ENCODE measurements at regions not wholly inside any gene's neighbourhood (a gene's known extent, or its start where the extent isn't known, plus 50 kb on each side); places are given as distances from the start of the nearest gene placed in this dataset.

DNA sequence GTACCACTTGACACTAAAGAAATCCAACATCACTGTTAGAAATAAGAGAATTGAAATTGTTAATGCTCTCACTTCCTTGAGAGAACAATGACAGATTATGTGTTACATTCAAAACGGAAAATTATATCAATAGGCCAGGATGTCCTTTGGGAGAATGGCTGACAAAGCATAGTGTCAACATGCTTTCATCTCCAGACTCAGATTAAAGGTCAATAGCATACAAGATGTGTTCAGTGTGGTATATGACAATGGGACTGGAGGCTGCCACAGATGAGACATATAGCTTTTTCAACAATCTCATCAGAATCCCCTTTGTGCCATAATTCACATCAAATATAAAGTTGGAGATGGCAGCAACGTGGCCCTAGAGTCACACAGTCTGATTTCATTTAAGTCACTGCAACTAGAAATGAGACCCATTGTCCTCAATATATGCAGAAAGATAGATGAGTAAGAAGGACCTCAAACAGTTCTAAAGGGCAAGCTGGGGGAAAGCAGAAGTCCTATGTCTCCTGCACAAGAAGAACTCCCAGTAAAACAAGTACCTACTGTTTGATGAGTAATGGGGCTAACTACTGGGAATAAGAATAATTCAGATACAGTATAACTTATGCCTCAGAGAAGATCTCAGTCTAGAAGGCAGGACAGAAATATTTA, 327.9 kb downstream of the TTLL7 start:
- DNase-seq = no peak

DNA sequence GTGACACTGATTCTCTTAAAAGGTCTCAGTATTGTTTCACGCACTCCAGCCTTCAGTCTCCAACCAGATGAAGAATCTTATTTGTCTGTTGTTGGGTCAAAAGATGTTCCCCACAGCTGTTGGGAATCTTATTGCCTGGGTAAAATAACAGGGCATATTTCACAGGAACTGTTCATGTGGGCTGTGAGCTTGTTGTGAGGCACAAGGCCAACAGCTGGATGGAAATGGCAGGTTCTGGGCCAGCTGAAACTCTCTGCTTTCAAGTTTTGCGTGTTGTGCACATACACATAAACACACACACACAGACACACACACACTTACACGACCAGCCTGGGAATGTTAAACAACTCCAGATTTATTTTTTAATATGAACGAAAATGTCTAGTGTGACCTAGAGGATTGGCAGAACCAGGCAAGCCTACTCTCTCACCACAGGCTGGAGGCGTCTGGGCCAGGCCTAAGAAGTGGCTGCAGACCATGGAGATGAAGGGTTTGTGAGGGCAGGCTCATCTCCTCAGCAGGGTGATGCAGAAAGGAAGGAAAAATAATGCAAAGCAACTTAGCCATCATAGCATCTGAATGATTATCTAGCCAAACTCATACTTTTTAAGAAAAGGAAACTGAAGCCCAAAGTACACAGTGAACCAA, 357.0 kb downstream of the TTLL7 start:
- peak; percentile 63 for DNase-seq

DNA sequence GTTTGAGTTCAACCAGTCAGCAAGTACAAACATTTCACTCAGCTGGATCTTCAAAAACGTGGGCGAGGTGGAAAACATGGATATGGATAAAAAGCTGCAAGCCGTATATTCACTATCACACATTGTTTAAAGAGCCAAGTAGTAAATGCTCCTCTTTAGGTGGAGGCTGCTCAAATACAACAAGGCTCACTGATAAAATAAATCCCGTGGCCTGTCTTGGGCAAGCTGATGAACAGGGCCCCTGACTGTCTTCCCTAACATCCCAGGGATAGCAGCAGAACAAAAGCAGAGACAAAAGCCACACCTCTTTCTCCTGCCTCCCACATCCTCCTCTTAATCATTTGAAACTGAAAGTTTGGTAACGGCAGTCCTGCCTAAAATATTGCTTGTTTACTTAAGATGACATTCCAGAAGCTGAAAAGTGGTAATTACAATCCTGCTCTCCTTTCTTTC, 357.7 kb downstream of the TTLL7 start:
- peak; percentile 37 for DNase-seq

DNA sequence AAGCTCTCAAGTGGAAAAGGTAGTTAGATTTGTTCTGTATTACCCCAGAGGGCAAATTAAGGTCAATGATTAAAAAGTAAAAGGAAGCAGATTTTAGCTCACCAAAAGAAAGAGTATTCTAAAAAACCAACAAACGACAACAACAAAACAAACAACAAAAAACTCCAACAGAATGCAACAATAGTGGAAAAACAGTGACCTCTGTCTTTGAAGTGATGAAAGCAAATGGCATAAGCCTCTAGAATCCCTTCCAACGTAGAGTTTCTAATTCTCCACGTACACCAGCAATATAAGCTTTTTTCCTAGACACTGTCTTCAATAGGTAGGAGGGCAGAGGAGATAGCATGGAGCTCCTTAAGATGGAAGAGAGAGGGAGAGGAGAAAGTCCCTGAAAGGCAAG, 359.1 kb downstream of the TTLL7 start:
- no peak for DNase-seq

DNA sequence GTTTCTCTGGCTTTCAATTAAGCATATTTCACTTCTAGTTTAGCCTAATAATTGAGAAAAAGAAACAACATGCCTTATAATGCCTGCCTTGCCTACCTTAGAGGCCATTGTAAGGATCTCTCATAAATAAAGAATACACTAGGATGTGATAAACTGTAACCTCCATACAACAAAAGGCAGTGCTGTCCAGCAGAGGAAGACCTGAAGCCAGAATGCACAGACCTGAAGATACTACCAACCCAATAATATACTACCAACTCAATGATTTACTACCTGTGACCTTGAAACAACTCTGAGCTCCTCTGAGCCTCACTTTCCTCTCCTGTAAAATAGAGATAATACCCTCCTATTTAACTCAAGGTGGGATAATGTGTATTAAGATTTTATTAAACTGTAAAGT, 361.3 kb downstream of the TTLL7 start:
- no peak for DNase-seq

DNA sequence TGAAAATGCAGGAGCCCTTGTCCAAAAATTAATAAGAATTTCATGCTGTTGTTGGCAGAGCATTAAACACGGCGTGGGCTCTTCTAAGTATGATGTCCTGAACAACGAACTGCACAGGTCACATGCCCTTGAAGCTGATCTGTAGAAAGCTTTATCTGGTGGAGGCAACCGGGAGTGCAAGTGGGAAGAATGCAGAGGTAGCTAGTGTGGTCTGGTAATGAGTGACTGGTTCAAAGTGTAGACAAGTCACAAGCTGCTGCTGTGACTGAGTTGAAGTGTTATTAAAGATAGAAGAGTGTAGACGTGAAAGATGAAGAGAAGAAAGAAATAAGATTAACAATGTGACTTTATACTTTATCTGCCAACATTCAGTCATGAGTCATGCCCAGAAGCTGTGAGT, 361.9 kb downstream of the TTLL7 start:
- no peak for DNase-seq

DNA sequence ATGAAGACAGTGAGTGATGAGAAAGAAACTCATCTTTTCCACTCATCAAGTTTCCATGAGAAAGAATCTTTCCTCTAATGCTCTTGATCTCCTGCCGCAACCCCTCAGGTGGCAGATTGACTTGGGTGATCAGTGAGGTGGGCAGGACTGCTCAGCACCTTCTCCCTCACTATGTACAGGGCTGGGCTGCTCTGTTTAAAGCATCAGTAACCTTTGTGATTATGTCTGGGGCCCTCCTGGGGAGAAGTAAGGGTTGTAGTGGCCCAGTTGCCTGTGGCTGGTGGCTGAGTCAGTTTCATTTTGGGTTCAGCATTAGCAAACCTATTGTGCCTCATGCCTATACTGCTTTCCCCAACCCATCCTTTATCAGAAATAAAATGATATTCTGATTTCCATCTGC, 366.0 kb downstream of the TTLL7 start:
- no peak for DNase-seq

DNA sequence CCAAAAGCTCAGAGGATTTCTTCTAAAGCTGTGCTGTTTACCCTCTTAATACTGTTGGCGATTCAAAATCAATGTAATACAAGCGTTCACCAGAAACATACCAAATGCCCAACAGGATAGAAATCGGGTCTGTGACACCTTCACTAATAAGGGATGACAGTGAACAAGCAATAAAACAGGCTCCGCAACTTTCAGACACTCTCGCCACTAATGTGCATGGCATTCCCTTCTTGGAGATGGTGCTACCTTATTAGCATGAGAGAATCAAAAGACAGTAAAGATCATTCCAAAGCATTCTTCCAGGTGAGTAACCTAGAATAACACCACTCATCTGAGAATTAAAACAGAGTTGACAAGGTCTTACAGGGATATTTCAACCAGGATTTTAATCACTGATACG, 367.1 kb downstream of the TTLL7 start:
- no peak for DNase-seq

DNA sequence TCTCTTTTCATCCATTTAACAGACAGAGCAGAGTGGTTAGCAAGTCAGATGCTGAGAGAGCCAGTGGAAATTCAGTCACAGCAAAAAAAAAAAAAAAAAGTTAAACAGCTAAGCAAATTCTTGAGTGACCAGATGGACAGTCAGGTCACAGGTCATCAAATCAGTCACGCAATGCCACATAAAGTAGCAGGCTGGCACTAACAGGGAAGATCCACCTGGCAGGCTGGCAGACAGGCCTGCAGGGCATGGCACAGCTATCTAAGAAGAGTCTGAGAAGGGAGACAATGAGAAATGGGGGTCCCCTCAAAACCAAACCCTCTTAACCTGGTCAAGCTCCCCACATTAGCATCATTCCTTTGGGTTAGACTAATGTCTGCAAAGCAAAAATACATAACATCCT, 371.9 kb downstream of the TTLL7 start:
- DNase-seq = no peak

DNA sequence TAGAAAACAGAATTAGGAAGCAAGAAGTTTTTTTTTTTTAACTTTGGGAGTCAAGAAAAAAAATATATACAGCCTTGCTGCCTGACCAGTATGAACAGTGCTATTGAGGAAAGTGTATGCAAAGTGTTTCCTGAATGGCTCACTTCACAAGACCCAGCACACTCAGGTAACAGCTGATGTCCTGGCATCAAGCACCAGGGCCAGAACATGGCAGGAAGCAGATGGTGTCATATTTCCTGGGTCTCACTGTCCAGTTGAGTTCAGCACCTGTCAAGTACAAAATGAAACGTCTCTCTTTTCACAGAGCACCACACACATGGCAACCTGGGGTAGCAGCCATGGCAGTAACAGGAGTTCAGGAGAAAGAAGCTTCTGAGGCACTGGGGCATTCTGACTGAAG, 372.3 kb downstream of the TTLL7 start:
- DNase-seq = no peak

DNA sequence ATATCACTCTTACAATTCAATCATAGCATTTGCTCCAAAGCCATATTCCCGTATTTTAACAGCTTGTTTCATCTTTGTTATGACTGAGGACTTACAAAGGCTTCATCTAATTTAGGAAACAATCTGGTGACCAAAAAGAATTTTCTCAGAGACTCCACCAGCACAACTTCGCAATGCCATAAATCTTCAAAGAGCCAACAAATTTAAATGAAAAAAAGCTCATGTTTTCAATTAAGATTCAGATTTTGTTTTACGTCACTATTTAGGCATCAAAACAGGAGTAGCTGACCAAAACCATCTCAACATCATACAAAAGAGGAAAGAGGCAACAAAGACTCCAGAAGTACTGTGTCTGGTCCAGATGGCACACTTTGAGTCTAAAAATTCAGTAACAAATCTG, 373.3 kb downstream of the TTLL7 start:
- DNase-seq = no peak

DNA sequence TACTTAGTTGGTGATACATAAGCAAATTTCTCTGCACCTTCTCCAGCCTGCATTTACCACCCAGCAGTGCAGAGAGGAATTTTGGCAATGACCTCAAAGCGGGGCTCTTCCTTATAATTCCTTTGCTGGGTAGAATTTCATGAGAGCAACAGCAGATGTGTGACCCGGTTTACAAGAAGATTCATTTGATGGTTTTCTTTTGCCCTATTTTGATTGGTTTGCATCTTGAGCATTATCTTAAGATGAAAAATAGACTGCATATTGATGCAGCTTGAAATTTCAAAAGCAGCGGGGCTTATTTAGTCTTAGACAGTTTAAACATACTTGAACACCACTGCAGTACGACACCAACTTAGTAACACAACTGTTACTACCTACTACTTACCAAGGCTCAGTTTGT, 378.9 kb downstream of the TTLL7 start:
- DNase-seq = no peak

DNA sequence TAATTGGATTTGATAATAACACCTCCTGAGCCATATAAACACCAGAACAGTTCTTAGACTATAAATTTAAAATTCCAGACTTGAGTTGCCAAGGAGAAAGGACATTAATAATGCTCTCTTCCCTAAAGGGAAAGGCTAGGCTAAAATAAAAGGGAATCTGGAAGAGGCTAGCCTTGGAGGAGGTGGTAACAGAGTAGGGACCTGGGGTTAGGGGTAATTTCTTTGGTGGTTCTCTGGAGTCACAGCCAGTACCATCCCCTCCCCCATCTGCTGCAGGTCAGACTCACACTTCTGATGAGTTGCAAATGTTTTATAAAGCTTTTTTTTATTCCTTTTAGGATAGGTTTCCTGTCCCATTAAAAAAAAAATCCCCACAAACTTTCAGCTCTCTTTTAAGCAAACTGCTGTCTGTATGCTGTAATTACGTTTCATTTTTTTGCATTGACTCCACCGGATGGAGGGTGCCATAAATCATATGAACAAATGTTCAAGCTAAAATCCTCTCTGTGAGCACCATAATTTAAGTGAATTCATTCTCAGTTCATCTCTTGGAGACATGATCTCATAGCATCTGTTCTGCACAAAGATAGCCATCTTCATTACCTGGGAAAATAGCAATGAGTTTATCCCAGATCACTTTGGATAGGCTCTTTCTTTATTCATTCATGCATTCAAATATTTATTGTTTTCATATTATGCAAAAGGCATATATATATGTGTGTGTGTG, 379.6 kb downstream of the TTLL7 start:
- no peak for DNase-seq

DNA sequence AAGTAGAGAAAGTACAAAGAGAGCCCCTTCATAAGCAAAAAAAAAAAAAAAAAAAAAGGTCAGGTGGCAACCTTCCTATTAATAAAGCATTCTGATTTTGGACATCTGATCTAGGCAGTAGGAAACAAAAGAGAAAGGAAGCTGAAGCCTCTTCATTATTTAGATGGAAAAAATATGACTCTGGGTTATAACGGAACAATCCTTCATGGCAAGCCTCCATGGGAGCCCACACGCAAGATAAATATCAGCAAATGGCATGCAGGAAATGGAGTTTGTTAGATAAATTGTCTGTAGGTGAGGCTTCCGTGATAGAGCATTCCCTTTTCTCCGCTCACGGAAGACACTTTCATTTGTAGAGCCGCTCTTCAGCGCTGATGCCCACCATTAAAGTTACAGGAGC, 381.0 kb downstream of the TTLL7 start:
- no peak for DNase-seq

DNA sequence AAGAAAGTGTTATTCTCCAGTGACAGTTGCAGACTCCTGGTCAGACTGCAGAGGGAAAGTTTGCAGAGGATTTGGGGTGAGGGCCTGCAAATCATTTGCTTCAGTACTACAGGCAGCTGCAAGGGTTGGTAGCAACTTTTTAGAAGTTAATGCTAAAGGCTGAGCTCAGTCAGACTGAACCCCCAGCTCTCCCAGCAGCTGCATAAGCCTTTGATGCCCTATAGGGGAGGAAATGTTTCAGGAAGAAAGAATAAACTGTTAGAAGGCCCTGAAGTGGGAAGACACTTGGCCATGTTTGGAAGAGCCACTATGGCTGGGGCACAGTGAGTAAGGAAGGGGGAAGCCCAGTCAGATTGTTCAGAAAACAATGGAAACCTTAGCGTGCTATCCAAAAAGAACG, 383.6 kb downstream of the TTLL7 start:
- no peak for DNase-seq

DNA sequence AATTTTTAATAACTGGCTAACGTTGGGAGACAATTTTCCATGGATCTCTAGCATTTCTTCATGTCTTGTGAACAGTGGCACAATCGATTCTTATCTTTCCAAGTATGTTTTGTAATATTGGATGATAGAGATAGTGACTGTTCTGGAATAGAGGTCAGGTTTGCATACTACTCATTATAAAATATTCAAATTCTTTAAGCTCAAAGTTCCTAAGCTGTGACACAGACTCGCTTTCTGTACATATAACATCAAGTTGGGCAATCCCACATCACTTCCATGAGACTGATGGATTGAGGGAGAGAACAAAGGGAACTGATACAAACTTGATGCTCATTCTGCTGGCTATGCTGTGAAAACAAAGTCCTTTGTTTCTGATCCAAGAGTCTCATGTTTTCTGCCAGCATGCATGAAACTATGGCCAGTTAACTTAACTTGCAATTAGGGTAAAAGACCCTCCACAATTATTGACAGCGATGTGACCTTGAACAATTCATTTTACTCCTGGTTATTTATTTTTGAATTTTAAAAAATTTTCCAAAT, 392.4 kb downstream of the TTLL7 start:
- no peak for DNase-seq

DNA sequence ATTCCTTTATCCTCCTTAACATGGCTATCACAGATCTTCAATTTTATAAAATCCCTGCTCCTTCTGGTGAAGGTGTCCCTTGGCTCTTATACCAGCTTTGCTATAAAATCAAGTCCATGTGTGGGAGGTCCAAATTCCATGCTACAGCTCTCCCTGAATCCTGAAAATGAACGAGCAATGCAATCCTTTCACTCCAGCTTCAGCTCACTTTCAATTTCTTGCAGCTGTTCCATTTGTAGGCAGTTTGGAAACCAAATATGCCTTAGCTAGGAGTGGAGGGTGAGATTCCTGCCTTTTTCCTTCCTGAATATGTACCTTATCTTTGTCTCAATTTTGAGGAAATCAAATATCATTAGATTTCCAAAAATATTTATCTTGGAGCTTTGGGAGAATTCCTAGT, 402.6 kb downstream of the TTLL7 start:
- no peak for DNase-seq

DNA sequence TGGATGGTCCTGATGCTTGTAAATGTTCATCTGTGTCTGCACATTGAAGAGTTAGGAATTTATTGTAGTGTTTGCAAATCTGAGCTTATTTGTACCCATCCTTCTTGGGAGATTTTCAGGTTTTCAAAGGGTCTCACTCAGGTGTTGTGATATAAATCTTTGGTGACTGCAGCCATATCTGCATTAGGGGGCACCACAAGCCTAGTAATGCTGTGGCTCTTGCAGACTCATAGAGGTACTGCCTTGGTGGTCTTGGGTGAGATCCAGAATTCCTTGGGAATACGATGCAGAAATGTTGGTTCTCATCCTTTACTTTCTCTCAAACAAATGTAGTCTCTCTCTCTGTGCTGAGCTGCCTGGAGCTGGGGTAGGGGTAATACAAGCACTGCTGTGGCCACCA, 405.9 kb downstream of the TTLL7 start:
- no peak for DNase-seq

DNA sequence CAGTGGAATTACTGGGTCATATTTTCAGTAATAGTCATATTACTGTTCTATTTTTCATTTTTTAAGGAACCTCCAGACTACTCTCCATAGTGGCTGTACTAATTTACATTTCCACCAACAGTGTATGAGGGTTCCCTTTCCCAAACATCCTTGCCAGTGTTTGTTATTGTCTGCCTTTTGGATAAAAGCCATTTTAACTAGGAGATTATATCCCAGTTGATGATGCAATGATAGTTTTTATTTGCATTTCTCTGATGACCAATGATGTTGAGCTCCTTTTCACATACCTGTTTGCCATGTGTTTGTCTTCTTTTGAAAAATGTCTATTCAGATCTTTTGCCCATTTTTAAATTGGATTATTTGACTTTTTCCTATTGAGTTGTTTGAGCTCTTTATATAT, 410.8 kb downstream of the TTLL7 start:
- no peak for DNase-seq

DNA sequence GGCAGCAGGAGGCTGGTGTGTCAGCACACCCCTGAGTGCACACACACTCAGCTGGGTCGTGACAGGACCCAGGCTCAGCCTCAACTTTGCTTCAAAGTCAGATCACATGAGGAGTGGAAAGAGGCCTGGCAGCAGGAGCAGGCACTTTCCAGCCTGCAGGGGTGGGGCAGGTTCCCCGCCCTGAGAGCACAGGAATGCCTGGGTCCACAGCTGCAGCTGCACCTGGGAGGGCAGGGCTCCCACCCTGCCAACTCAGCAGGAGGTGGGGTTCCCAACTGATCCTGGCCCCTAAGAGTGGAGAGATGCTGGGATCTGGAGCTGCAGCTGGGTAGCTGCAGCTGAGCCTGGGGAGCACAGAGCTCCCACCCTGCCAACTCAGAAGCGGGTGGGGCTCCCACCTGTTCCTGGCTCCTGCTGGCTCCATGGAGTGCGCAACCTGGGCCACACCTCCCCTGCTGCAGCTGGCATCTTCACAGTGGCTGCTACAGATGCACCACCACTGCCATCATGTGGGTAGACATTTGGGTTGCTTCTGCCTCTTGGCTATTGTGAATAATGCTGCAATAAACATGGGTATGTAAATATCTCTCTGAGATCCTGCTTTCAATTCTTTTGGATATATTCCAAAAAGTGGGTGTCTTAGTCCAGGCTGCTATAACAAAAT, 415.4 kb downstream of the TTLL7 start:
- peak; percentile 40 for DNase-seq

DNA sequence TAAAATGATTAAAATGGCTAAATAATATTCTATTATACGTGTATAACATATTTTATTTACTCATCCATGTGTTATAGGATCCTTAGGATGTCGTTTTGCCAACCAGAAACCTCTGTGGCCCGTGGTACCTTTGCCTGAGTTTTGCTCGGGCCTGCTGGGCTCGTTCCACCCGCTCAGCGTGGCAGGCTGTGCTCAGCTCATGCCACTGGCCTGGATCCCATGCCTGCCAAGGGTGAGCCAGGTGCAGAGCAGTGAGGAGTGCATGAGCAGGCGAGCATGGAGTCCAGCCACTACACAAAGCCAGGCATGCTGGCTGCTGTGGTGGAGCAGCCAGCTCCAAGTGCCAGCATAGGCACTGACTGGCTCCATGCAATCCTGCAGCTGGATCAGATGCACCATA, 417.2 kb downstream of the TTLL7 start:
- no peak for DNase-seq

DNA sequence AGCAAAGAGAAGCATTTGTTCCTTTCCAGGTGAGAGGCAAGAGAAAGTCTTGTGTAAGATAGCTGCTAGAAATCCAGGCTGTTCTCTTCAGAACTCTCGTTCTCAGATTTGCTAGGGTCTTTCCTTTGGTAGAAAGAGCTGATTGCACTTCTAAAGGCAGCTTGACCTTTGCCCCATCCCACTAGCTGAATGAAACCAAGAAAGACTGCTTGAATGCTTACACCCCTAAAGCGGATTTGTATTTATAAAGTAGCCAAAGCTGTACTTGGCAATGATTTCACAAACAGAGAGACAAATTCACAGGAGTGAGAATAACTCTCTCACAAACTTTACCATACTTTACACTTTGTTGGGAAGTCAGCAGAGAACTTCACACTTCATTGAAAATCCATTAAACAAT, 424.1 kb downstream of the TTLL7 start:
- no peak for DNase-seq

DNA sequence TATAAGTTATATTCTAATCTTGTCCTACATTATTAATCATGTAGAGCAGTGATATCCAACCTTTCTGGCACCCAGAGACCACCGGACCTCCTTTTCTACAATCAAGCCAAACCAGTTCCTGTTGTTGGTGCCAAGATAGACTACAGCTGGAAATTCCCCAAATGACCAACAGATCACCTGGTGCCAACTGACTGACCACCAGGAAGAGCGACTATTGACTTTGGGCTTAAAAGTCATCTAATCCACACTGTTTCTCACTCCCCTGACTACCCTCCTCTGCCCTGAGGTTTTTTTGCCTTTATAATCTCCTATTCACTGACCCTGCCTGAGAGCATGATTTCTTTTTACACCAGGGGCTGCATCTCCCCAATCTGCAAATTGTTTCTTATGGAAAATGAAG, 425.2 kb downstream of the TTLL7 start:
- DNase-seq = no peak

DNA sequence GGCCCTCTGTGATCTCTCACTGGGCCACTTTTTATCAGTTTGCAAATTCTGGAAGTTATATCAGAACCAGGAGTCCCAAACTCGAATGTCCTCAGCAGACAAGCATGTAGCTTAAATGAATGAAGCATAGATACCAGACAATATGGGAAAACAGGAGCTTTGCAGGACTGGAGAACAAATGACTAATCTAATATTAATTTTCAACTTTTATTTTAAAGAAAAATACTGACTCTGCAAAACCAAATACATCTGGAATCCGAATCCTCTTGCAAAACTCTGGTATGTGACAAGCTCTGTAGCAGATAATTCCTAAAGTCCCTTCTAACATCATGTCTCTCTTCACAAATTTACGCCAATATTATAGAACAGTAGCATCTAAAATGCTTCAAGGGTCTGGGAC, 427.4 kb downstream of the TTLL7 start:
- DNase-seq = no peak

Measured in left hindlimb (tissue), 1 donor.